ENCODE measurements at regions not wholly inside any gene's neighbourhood (a gene's known extent, or its start where the extent isn't known, plus 50 kb on each side); places are given as distances from the start of the nearest gene placed in this dataset.

GRCh38 chr12:85507456-85507855, 227.4 kb downstream of the ALX1 start:
- no peak for ATAC-seq
- no peak for DNase-seq
- H3K27me3 ChIP-seq = no peaks in the 10 kb centered on the region
- no peaks in the 10 kb centered on the region for H3K36me3 ChIP-seq
- no peak overlapping the region for H3K4me3 ChIP-seq
- intact Hi-C loops (cut with DNase I) = no loop called here
- no peaks in the 10 kb centered on the region for H3K4me1 ChIP-seq
- TF ChIP-seq, protein P1, sequence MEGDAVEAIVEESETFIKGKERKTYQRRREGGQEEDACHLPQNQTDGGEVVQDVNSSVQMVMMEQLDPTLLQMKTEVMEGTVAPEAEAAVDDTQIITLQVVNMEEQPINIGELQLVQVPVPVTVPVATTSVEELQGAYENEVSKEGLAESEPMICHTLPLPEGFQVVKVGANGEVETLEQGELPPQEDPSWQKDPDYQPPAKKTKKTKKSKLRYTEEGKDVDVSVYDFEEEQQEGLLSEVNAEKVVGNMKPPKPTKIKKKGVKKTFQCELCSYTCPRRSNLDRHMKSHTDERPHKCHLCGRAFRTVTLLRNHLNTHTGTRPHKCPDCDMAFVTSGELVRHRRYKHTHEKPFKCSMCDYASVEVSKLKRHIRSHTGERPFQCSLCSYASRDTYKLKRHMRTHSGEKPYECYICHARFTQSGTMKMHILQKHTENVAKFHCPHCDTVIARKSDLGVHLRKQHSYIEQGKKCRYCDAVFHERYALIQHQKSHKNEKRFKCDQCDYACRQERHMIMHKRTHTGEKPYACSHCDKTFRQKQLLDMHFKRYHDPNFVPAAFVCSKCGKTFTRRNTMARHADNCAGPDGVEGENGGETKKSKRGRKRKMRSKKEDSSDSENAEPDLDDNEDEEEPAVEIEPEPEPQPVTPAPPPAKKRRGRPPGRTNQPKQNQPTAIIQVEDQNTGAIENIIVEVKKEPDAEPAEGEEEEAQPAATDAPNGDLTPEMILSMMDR (IDR thresholded peaks at IDR 0.05) = no peak
- no peak overlapping the region for H3K27ac ChIP-seq
- H3K9me3 ChIP-seq = no peaks in the 10 kb centered on the region

DNA sequence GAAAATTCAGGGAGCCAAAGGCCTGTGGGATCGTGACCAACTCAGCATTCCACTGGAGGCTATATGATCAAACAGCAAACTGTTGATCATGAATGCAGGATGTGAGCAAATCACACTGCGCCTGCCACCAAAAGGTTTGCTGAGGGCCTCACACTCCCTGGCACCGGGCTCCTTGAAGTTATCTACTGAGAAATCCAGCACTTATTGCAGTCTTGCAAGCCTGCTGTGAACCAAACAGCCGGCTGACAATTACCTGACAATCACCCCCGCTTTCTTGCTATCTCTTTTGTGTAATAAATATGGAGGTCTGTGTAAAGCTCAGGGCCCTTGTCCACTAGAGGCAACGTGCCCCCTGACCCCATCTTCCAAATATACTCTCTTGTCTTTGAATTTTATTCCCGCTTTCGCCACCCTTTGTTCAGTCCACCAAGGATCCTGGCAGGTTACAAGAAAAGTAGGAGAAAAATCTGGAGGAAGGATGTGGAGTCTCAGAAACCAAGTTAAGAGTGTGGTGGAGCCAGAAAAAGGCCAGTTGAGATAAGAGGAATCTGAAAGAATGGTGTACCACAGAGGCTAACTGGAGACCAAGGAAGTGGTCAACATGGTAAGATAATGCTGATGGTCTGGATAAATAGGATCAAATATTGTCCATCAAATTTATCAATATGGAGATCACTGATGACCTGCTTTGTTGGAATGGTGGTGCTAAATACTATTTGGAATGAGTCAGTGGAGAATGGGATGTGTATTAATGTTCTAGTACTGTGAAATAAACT, 229.2 kb downstream of the ALX1 start:
- intact Hi-C loops (cut with DNase I) = no loop called here
- TF ChIP-seq, protein P1 (IDR thresholded peaks at IDR 0.05) = no peak
- Histone ChIP-seq H3K9me3 (no peaks in the 10 kb centered on the region), H3K36me3 (no peaks in the 10 kb centered on the region), H3K4me3 (no peak overlapping the region), H3K27me3 (no peaks in the 10 kb centered on the region), H3K27ac (no peak overlapping the region), H3K4me1 (no peaks in the 10 kb centered on the region)
- no peak for DNase-seq
- ATAC-seq = no peak

DNA sequence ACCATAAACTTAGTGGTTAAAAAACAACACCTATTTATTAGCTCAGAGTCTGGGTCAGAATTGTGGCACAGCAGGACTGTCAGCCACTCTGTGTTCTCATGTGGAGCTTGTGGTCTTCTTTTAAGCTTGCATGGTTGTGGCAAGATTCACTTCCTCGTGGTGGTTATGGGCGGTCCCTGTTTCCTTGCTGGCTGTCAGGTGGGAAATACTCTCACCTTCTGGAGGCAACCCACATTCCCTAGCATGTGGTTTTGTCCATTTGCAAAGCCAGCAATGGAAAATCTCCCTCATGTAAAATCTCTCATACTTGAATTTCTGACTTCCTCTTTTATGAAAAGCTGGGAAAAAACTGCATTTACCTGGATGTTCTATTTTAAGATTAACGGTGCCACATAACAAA, 229.8 kb downstream of the ALX1 start:
- TF ChIP-seq, protein P1 (IDR thresholded peaks at IDR 0.05) = no peak
- no peak overlapping the region for H3K27ac ChIP-seq

DNA sequence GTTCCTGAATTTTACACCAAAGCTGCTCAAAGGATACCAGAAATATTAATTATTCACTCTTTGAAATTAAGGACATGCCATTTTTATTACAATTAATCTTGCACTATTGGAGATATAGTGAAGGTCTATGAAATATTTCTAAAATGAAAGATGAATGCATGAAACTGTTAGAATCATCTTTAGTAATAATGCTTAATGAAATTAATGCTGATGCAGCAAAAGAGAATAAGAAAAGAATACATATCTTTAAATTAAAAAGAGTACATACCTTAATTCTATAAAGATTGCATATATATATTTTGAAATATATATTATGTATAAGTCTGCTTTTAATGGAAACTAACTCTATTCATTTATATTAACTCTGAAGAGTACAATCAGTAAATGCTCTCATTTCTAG, 236.0 kb downstream of the ALX1 start:
- no peak overlapping the region for H3K27ac ChIP-seq
- no peak for ATAC-seq
- H3K4me1 ChIP-seq = no peaks in the 10 kb centered on the region
- H3K36me3 ChIP-seq = no peaks in the 10 kb centered on the region
- intact Hi-C loops (cut with DNase I) = no loop called here
- TF ChIP-seq, protein P1 (IDR thresholded peaks at IDR 0.05) = no peak
- H3K27me3 ChIP-seq = no peaks in the 10 kb centered on the region
- DNase-seq = no peak
- H3K9me3 ChIP-seq = no peaks in the 10 kb centered on the region
- H3K4me3 ChIP-seq = no peak overlapping the region

More for the DNA sequence above, 229.8 kb downstream of the ALX1 start:
- no peaks in the 10 kb centered on the region for H3K36me3 ChIP-seq
- H3K9me3 ChIP-seq = no peaks in the 10 kb centered on the region
- intact Hi-C loops (cut with DNase I) = no loop called here
- no peak for DNase-seq
- H3K4me3 ChIP-seq = no peak overlapping the region
- no peak for ATAC-seq
- no peaks in the 10 kb centered on the region for H3K4me1 ChIP-seq
- H3K27me3 ChIP-seq = no peaks in the 10 kb centered on the region

GRCh38 chr12:85516667-85517325, 236.8 kb downstream of the ALX1 start:
- intact Hi-C loops (cut with DNase I) = no loop called here
- ATAC-seq = no peak
- Histone ChIP-seq H3K36me3 (no peaks in the 10 kb centered on the region), H3K4me1 (no peaks in the 10 kb centered on the region), H3K27ac (no peak overlapping the region), H3K4me3 (no peak overlapping the region), H3K27me3 (no peaks in the 10 kb centered on the region), H3K9me3 (no peaks in the 10 kb centered on the region)
- TF ChIP-seq, protein P1 (IDR thresholded peaks at IDR 0.05) = no peak
- no peak for DNase-seq
